Body of pancreas (tissue), 4 donors: ENCODE measurements at regions not wholly inside any gene's neighbourhood (a gene's known extent, or its start where the extent isn't known, plus 50 kb on each side); places are given as distances from the start of the nearest gene placed in this dataset.

Experiments used
- ATAC-seq: fragments of 150-250 bp; one replicate; pipeline ENCODE4 v1.9.1; 2016
- DNase-seq, 4 donors: peaks; one replicate each; pipeline ENCODE4 v3.0.0-alpha.2; 2019
- H3K27ac ChIP-seq, 4 donors: fragments of 200-600 bp; sonication (generic); 1 replicate in 3 of 4; 2 replicates in 1 of 4; pipeline versions ENCODE4 v1.5.1 to v1.6.1; 2016 to 2019; ENCODE audit warnings: mild to moderate bottlenecking in 1 of 4, mixed read lengths in 1 of 4, moderate library complexity in 1 of 4
- H3K27me3 ChIP-seq, 2 donors: fragments of 200-600 bp; sonication (generic); one replicate each; pipeline ENCODE4 v1.6.0; 2016; ENCODE audit warnings: mild to moderate bottlenecking in 1 of 2
- H3K36me3 ChIP-seq, 2 donors: fragments of 200-600 bp; sonication (generic); replicated peaks in 1 of 2; 2 replicates each; pipeline ENCODE4 v1.5.1; 2016; ENCODE audit warnings: low read depth in 2 of 2; ENCODE audit not compliant: insufficient read depth in 1 of 2
- H3K4me1 ChIP-seq: fragments of 200-600 bp; sonication (generic); one replicate; pipeline ENCODE4 v1.6.0; 2016
- H3K4me3 ChIP-seq, 2 donors: fragments of 200-600 bp; sonication (generic); 1 replicate in 1 of 2; 2 replicates in 1 of 2; pipeline ENCODE4 v1.5.1; 2016 to 2019
- H3K9me3 ChIP-seq, 3 donors: fragments of 200-600 bp; sonication (generic); 1 replicate in 2 of 3; 2 replicates in 1 of 3; pipeline ENCODE4 v1.5.1; 2016
- CTCF ChIP-seq, 7 experiments: fragments of 450-650 bp in 4 of 7; fragments of 200-600 bp in 3 of 7; sonication (generic) in 3 of 7; IDR thresholded peaks; one replicate each; pipeline ENCODE4 v1.5.1; 2016 to 2019; ENCODE audit warnings: antibody characterized with exemption in 7 of 7
- POLR2A ChIP-seq, 3 donors: fragments of 450-650 bp; IDR thresholded peaks; one replicate each; pipeline ENCODE4 v1.6.1; 2016; ENCODE audit warnings: antibody characterized with exemption in 3 of 3, mild to moderate bottlenecking in 2 of 3
- WGBS, 2 donors: methylation state at CpG; one replicate each; pipeline ENCODE4 v1.1.5; 2017; 5-methylcytosine and 5-hydroxymethylcytosine counted together
- intact Hi-C: fragments of 100-400 bp; cut with DNase I; formaldehyde crosslinking; loops from one replicate; pipeline ENCODE4 v1.15.1; 2023

DNA sequence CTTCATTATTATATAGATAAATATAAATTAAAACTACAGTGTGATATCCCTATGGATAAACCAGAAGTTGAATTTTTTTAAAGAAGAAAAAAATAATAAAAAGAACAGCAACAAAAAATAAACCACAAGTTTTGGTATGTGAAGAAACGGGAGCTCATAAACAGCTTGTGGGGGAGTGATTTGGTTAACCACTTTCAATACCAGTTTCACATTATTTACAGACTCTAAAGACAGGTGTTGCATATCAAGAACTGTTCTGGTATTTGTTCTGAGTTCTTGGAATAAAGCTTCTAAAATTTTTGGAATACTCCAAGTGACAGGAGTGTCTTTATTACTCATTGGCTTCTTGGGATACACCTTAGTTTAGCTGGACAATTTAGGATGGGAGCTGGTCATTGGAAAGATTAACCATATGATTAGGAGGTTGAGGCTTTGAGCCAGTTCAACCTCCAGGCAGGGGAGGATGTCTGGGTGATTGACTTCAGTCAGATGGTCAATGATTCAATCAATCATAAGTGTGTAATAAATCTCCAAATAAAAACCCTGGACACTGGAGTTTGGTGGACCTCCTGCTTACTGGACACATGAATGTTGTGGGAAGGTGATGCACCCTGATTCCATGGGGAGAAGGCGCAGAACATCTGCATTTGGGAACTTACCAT, 2223.1 kb upstream of the C9orf72 start:
- 57 to 71% methylated on average over 2 of the region's 2 CpGs for WGBS, 2 donors
- H3K36me3 ChIP-seq: no peaks in the 10 kb centered on the region
- intact Hi-C loops: no loop called here
- no peak for ATAC-seq
- no peak overlapping the region for H3K4me3 ChIP-seq
- no peak overlapping the region for H3K27ac ChIP-seq
- H3K4me1 ChIP-seq: no peaks in the 10 kb centered on the region
- no peak for DNase-seq
- no peaks in the 10 kb centered on the region for H3K27me3 ChIP-seq
- TF ChIP-seq POLR2A (IDR thresholded peaks at IDR 0.05): no peak
- no peak for TF ChIP-seq CTCF (IDR thresholded peaks at IDR 0.05)
- H3K9me3 ChIP-seq: no peaks in the 10 kb centered on the region

DNA sequence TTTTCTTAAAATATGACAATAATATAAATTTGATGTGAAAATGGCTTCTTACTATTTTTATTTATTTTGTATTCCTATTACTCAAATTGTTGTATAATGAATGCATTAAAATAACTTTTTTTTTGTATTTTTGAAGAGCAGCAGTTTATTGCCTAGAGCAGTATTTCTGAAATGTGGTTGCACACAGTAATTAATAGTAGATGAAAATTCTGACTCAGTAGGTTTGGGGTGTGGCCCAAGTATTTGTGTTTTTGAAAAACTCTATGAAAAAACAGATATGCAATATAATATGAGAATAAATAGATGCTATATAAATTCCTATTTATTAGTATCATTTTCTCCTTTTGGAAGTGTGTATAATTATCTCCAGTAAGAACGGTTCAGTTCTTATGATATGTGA, 2225.3 kb upstream of the C9orf72 start:
- TF ChIP-seq POLR2A (IDR thresholded peaks at IDR 0.05): no peak
- TF ChIP-seq CTCF (IDR thresholded peaks at IDR 0.05): no peak
- Histone ChIP-seq H3K9me3 (no peaks in the 10 kb centered on the region), H3K4me1 (no peaks in the 10 kb centered on the region), H3K4me3 (no peak overlapping the region), H3K27ac (no peak overlapping the region), H3K36me3 (no peaks in the 10 kb centered on the region), H3K27me3 (no peaks in the 10 kb centered on the region)
- intact Hi-C loops: no loop called here
- ATAC-seq (no peak), DNase-seq (no peak)
- WGBS, 2 donors: 67 to 82% methylated on average over 1 of the region's 1 CpG

DNA sequence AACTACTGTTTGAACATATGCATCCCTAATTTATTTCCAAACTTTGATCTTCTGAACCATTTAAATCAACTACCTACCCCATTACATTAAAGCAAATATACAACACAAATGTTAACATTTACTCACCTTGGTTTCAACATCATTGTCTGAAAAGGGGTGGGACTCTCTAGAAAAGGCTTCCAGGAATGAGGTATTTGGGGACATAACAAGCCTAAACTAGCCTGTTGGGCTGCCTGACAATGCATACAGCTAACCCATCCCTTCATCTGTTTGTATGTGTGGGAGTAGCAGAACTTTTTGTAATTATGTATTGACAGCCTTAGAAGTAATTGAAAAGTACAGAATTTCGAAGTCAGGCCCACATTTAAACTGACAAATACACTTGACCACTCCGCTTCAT, 2225.9 kb upstream of the C9orf72 start:
- H3K4me3 ChIP-seq: no peak overlapping the region
- no peak for ATAC-seq
- TF ChIP-seq CTCF (IDR thresholded peaks at IDR 0.05) (no peak), POLR2A (IDR thresholded peaks at IDR 0.05) (no peak)
- H3K27ac ChIP-seq: no peak overlapping the region
- no peak for DNase-seq
- H3K9me3 ChIP-seq: no peaks in the 10 kb centered on the region
- intact Hi-C loops: no loop called here
- no peaks in the 10 kb centered on the region for H3K27me3 ChIP-seq
- H3K4me1 ChIP-seq: no peaks in the 10 kb centered on the region
- 61 to 73% methylated on average over 2 of the region's 2 CpGs for WGBS, 2 donors
- H3K36me3 ChIP-seq: no peaks in the 10 kb centered on the region

GRCh38 chr9:29800821-29801220, 2227.5 kb upstream of the C9orf72 start:
- Histone ChIP-seq H3K27ac (no peak overlapping the region), H3K27me3 (no peaks in the 10 kb centered on the region), H3K36me3 (no peaks in the 10 kb centered on the region), H3K4me3 (no peak overlapping the region), H3K9me3 (no peaks in the 10 kb centered on the region), H3K4me1 (no peaks in the 10 kb centered on the region)
- intact Hi-C loops: no loop called here
- ATAC-seq: no peak
- no peak for DNase-seq
- TF ChIP-seq CTCF (IDR thresholded peaks at IDR 0.05) (no peak), POLR2A (IDR thresholded peaks at IDR 0.05) (no peak)
- WGBS, 2 donors: 38 to 44% methylated on average over 1 of the region's 1 CpG

DNA sequence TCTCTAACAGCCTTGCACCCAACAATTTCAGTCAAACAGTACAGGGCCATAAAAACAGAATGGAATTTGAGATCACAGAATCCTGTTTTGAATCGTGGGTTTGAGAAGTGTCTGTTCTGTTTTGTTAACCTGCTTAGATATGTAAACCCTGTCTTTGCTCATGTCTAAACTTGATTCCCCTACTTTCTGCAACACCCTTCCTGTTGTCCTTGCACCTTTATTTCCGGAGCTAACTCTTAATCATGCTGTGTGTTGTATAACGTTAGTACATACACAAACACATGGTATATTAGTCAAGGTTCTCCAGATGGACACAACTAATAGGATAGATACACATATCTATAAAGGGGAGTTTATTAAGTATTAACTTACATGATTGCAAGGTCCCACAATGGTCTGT, 2229.2 kb upstream of the C9orf72 start:
- no peak for ATAC-seq
- TF ChIP-seq POLR2A (IDR thresholded peaks at IDR 0.05): no peak
- Histone ChIP-seq H3K27ac (no peak overlapping the region), H3K36me3 (no peaks in the 10 kb centered on the region), H3K4me1 (no peaks in the 10 kb centered on the region), H3K4me3 (no peak overlapping the region), H3K27me3 (no peaks in the 10 kb centered on the region), H3K9me3 (no peaks in the 10 kb centered on the region)
- intact Hi-C loops: no loop called here
- WGBS, 2 donors: 41% methylated on average over 3 of the region's 3 CpGs
- DNase-seq: no peak
